Uterus (tissue), 2 donors: ENCODE measurements at regions not wholly inside any gene's neighbourhood (a gene's known extent, or its start where the extent isn't known, plus 50 kb on each side); places are given as distances from the start of the nearest gene placed in this dataset.

Experiments
- CTCF ChIP-seq, 4 experiments: fragments of 200-600 bp in 2 of 4; fragments of 450-650 bp in 2 of 4; sonication (generic) in 2 of 4; IDR thresholded peaks; one replicate each; pipeline ENCODE4 v1.5.1; 2016 to 2019; ENCODE audit warnings: antibody characterized with exemption in 4 of 4, mild to moderate bottlenecking in 2 of 4, moderate library complexity in 1 of 4
- POLR2A ChIP-seq, 2 donors: fragments of 450-650 bp; IDR thresholded peaks; one replicate each; pipeline ENCODE4 v1.6.1; 2016; ENCODE audit warnings: antibody characterized with exemption in 2 of 2, mild to moderate bottlenecking in 1 of 2, moderate library complexity in 1 of 2

GRCh38 chr13:89610881-89611280 lies 1736.6 kb upstream of the MIR17HG start:
- TF ChIP-seq CTCF (IDR thresholded peaks at IDR 0.05) (no peak), POLR2A (IDR thresholded peaks at IDR 0.05) (no peak)
